GM21529 (cell line): ENCODE measurements at regions not wholly inside any gene's neighbourhood (a gene's known extent, or its start where the extent isn't known, plus 50 kb on each side); places are given as distances from the start of the nearest gene placed in this dataset.
"Not testable (repeated sequence)": the region's sequence is repeated elsewhere in the genome, so short reads cannot be mapped to it uniquely, and the experiment has no call there.

Experiments used
- ATAC-seq: cut with Tn5 transposase; IDR thresholded peaks from one replicate; pipeline ENCODE4 v1.9.1; 2021; ENCODE audit not compliant: unreplicated experiment

- not testable (repeated sequence) for ATAC-seq
Observed at GRCh38 chr20:57812632-57813031, 102.8 kb upstream of the PMEPA1 start.

- ATAC-seq = no peak
Observed at GRCh38 chr20:57811374-57812020, 101.7 kb upstream of the PMEPA1 start.

- no peak for ATAC-seq
Observed at GRCh38 chr20:57810511-57811373, 100.9 kb upstream of the PMEPA1 start.

GRCh38 chr20:57809661-57810172 is 99.9 kb upstream of the PMEPA1 start:
- ATAC-seq = no peak

GRCh38 chr20:57809149-57809548 is 99.3 kb upstream of the PMEPA1 start:
- no peak for ATAC-seq

GRCh38 chr20:57808264-57809070 is 98.7 kb upstream of the PMEPA1 start:
- ATAC-seq = no peak

GRCh38 chr20:57807401-57808263 is 97.8 kb upstream of the PMEPA1 start:
- no peak for ATAC-seq

GRCh38 chr20:57806975-57807374 is 97.2 kb upstream of the PMEPA1 start:
- no peak for ATAC-seq

- ATAC-seq = no peak
Observed at GRCh38 chr20:57806476-57806875, 96.7 kb upstream of the PMEPA1 start.

- no peak for ATAC-seq
Observed at GRCh38 chr20:57805747-57806146, 95.9 kb upstream of the PMEPA1 start.

GRCh38 chr20:57804470-57805250 is 94.8 kb upstream of the PMEPA1 start:
- no peak for ATAC-seq

GRCh38 chr20:57803508-57804005 is 93.7 kb upstream of the PMEPA1 start:
- ATAC-seq = no peak

GRCh38 chr20:57802765-57803507 is 93.1 kb upstream of the PMEPA1 start:
- no peak for ATAC-seq

- no peak for ATAC-seq
Observed at GRCh38 chr20:57801581-57801980, 91.8 kb upstream of the PMEPA1 start.

- no peak for ATAC-seq
Observed at GRCh38 chr20:57800791-57801430, 91.1 kb upstream of the PMEPA1 start.

GRCh38 chr20:57797401-57797800 is 87.6 kb upstream of the PMEPA1 start:
- no peak for ATAC-seq

- ATAC-seq = no peak
Observed at GRCh38 chr20:57795977-57796560, 86.3 kb upstream of the PMEPA1 start.

- no peak for ATAC-seq
Observed at GRCh38 chr20:57795342-57795697, 85.5 kb upstream of the PMEPA1 start.
